GM12874 (cell line): ENCODE measurements at regions not wholly inside any gene's neighbourhood (a gene's known extent, or its start where the extent isn't known, plus 50 kb on each side); places are given as distances from the start of the nearest gene placed in this dataset.

ENCODE experiments used
- TF ChIP-seq, protein P1 (sequence below): IDR thresholded peaks from 2 replicates; pipeline ENCODE4 v1.5.1; 2011; ENCODE audit warnings: low read depth, mild to moderate bottlenecking, control low read depth, low read length, moderate library complexity; ENCODE audit not compliant: insufficient read depth

DNA sequence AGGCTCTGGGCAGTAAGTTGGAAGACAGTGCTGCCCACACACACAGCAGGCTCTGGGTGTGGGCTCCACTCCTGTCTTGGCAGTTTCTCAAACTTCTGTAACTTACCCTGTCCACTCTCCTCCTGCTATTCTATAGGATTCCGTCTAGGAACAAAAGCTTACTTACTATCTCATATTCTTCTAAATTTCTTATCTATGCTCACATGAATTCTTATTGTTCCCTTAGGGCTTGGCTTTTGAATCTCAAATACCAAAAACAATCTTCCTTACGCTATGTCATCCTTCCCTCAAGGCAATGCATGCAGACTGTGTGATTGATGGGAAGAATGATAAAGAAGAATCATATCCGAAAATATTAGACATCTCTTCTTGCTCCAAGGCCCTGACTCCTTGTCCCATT, 425.9 kb upstream of the ONECUT1 start:
- TF ChIP-seq, protein P1, sequence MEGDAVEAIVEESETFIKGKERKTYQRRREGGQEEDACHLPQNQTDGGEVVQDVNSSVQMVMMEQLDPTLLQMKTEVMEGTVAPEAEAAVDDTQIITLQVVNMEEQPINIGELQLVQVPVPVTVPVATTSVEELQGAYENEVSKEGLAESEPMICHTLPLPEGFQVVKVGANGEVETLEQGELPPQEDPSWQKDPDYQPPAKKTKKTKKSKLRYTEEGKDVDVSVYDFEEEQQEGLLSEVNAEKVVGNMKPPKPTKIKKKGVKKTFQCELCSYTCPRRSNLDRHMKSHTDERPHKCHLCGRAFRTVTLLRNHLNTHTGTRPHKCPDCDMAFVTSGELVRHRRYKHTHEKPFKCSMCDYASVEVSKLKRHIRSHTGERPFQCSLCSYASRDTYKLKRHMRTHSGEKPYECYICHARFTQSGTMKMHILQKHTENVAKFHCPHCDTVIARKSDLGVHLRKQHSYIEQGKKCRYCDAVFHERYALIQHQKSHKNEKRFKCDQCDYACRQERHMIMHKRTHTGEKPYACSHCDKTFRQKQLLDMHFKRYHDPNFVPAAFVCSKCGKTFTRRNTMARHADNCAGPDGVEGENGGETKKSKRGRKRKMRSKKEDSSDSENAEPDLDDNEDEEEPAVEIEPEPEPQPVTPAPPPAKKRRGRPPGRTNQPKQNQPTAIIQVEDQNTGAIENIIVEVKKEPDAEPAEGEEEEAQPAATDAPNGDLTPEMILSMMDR = no peak

DNA sequence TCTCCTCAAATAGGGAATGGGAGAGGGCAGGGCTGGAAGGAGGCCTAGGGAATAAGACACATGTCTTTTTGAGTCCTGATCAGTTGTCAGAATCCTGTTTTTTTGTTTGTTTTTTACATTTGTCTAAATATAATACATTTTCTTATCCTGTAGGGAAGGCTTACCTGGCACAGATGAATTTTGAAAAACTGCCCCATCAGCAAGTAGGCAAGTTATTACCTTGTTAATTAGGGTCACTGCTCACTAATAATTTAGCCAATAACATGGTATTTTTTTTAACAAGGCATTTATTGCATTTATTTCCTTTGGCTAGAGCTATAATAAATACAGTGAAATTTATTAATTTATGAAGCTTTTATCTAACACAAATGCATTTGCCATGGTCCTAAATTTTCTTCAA, 423.2 kb upstream of the ONECUT1 start:
- TF ChIP-seq, protein P1 = no peak

- TF ChIP-seq, protein P1 = no peak
Observed at GRCh38 chr15:53212785-53213184, 422.6 kb upstream of the ONECUT1 start.

- TF ChIP-seq, protein P1 = no peak
Observed at GRCh38 chr15:53210653-53211052, 420.5 kb upstream of the ONECUT1 start.

DNA sequence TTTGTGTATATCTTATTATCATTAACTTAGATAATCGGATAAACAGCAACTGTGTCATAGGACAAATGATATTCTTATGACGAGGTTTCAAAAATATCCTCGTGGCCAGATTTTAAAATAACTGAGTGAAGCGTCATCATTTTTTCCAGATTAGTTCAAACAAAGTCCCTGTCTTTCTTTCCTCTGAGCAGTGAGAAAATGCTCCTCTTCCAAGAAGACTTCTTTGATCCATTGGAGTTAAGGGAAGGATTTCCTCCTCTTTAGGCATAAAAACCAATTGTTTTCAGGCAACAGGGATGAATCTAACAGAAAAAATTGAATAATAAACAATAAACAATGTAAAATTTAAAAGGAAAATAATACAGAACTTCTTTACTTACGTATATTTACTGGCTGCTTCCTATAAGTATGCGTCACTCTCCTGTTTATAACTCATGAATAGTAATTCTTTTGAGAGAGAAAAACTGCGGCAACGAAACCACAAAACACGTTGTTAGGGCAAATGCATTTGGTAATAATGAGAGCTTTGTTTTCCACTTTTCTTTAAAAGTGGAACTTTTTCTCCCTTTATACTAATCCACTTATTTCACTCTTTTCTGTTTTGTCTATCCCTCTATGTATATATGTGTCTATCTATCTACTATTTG, 419.4 kb upstream of the ONECUT1 start:
- TF ChIP-seq, protein P1 = no peak

DNA sequence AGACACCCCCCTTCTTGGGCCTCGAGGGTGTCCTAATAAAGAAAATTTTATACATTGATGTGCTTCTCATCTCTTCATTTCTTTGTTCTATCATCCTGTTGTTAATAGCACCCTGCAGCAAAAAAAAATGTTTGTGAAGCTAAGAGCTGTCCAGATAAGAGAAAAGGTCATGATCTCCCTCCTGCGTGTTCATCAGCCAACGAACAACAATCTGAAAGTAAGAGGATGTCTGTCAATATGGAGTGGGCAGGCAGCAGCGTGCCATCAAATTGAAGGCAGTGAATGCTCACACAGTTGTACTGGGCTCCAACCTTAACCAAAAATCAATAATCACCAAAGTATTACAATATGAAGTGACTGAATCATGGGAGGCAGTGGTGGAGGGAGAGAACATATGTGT, 418.6 kb upstream of the ONECUT1 start:
- TF ChIP-seq, protein P1 = no peak

DNA sequence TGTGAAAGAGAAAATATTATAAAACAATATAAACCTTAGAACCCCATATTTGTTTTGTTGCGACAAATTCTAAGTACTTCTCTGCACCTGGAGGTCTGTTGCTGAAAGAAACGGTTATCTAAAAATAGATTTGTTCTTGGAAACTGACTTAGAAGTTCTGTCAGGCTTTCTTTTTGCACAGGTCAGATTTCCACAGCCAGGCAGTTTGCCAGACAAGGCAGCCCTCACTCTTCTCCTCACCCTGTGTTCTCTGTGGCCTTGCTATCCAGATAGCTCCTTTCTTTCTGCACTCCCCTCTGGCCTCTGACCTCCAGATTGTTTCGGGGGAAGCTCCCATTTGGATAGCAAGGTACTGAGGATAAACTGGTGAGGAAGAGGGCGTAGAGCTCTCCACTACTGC, 413.3 kb upstream of the ONECUT1 start:
- TF ChIP-seq, protein P1 = no peak
